ENCODE measurements at regions not wholly inside any gene's neighbourhood (a gene's known extent, or its start where the extent isn't known, plus 50 kb on each side); places are given as distances from the start of the nearest gene placed in this dataset.

DNA sequence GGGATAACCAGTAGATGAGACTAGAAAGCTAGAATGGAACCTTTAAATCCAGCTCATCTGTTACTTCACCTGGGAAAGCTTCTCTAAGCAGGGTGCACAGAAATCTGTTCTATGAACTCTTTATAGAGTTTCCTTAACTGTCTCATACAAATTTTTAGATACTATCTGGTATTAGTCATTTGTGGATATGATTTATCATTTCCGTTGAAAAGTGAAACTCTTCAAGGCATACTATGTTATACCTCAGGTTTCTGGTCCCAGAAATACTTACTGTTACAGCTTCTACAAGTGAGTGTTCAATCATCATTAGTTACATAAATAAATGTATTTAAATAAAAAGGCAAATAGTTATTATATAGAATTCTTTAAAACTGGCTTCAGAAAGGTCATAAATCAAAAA is 298.3 kb upstream of the AGA start:
- TF ChIP-seq, protein P1, sequence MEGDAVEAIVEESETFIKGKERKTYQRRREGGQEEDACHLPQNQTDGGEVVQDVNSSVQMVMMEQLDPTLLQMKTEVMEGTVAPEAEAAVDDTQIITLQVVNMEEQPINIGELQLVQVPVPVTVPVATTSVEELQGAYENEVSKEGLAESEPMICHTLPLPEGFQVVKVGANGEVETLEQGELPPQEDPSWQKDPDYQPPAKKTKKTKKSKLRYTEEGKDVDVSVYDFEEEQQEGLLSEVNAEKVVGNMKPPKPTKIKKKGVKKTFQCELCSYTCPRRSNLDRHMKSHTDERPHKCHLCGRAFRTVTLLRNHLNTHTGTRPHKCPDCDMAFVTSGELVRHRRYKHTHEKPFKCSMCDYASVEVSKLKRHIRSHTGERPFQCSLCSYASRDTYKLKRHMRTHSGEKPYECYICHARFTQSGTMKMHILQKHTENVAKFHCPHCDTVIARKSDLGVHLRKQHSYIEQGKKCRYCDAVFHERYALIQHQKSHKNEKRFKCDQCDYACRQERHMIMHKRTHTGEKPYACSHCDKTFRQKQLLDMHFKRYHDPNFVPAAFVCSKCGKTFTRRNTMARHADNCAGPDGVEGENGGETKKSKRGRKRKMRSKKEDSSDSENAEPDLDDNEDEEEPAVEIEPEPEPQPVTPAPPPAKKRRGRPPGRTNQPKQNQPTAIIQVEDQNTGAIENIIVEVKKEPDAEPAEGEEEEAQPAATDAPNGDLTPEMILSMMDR (IDR thresholded peaks at IDR 0.05; ENCODE audit: low read length), result no peak
- TF ChIP-seq EZH2 (optimal IDR thresholded peaks at IDR 0.05; ENCODE audit: low read depth, low read length), result no peak

Measured in MM.1S (cell line).